Neural progenitor cell (in vitro differentiated cells): ENCODE measurements at regions not wholly inside any gene's neighbourhood (a gene's known extent, or its start where the extent isn't known, plus 50 kb on each side); places are given as distances from the start of the nearest gene placed in this dataset.
"Not testable (repeated sequence)": the region's sequence is repeated elsewhere in the genome, so short reads cannot be mapped to it uniquely, and the experiment has no call there.

Experiments used
- DNase-seq: peaks from one replicate; pipeline ENCODE4 v3.0.0-alpha.2; 2016; ENCODE audit warnings: low spot score
- H2AFZ ChIP-seq: fragments of 200-600 bp; sonication (generic); replicated peaks from 2 replicates; pipeline ENCODE4 v1.6.1; 2016; ENCODE audit warnings: antibody characterized with exemption
- H3F3A ChIP-seq: fragments of 200-600 bp; sonication (generic); 2 replicates; pipeline ENCODE4 v1.6.1; 2016; ENCODE audit warnings: antibody characterized with exemption, low read depth
- H3K27ac ChIP-seq: fragments of 200-600 bp; sonication (generic); 2 replicates; pipeline ENCODE4 v1.5.1; 2016; ENCODE audit warnings: mild to moderate bottlenecking
- H3K27me3 ChIP-seq: fragments of 200-600 bp; sonication (generic); 2 replicates; pipeline ENCODE4 v1.6.1; 2016; ENCODE audit warnings: mild to moderate bottlenecking, moderate library complexity
- H3K36me3 ChIP-seq: fragments of 200-600 bp; sonication (generic); 2 replicates; pipeline ENCODE4 v1.5.1; 2016
- H3K4me1 ChIP-seq: fragments of 200-600 bp; sonication (generic); 2 replicates; pipeline ENCODE4 v1.6.1; 2016; ENCODE audit warnings: mixed run types
- H3K4me2 ChIP-seq: fragments of 200-600 bp; sonication (generic); 2 replicates; pipeline ENCODE4 v1.6.1; 2016
- H3K4me3 ChIP-seq: fragments of 200-600 bp; sonication (generic); 2 replicates; pipeline ENCODE4 v1.5.1; 2016
- H3K79me2 ChIP-seq: fragments of 200-600 bp; sonication (generic); 2 replicates; pipeline ENCODE4 v1.6.1; 2016; ENCODE audit warnings: low read depth
- H3K9ac ChIP-seq: fragments of 200-600 bp; sonication (generic); 2 replicates; pipeline ENCODE4 v1.6.1; 2016
- H3K9me3 ChIP-seq: fragments of 200-600 bp; sonication (generic); 2 replicates; pipeline ENCODE4 v1.5.1; 2016; ENCODE audit warnings: low read depth
- H4K20me1 ChIP-seq: fragments of 200-600 bp; sonication (generic); 2 replicates; pipeline ENCODE4 v1.6.1; 2016; ENCODE audit warnings: low read depth
- H3K27ac Mint-ChIP-seq: 3 replicates; pipeline ENCODE4 v1.8.0; 2021; ENCODE audit warnings: mixed read lengths
- H3K27me3 Mint-ChIP-seq: 2 replicates; pipeline ENCODE4 v1.8.0; 2022; ENCODE audit warnings: low read depth, mild to moderate bottlenecking, inconsistent platforms, moderate library complexity, mixed read lengths; ENCODE audit not compliant: insufficient read depth
- H3K36me3 Mint-ChIP-seq: 3 replicates; pipeline ENCODE4 v1.8.0; 2021; ENCODE audit warnings: mixed read lengths
- H3K4me1 Mint-ChIP-seq: 3 replicates; pipeline ENCODE4 v1.8.0; 2021; ENCODE audit warnings: mixed read lengths
- H3K4me3 Mint-ChIP-seq: 3 replicates; pipeline ENCODE4 v1.8.0; 2021; ENCODE audit warnings: mild to moderate bottlenecking, moderate library complexity, mixed read lengths
- H3K9me3 Mint-ChIP-seq: 3 replicates; pipeline ENCODE4 v1.8.0; 2020; ENCODE audit warnings: mixed read lengths
- EZH2 ChIP-seq: fragments of 200-600 bp; sonication (generic); IDR thresholded peaks from 2 replicates; pipeline ENCODE4 v1.6.1; 2017; ENCODE audit warnings: antibody characterized with exemption, mild to moderate bottlenecking, moderate library complexity
- EZH2phosphoT487 ChIP-seq: fragments of 200-600 bp; sonication (generic); IDR thresholded peaks from 2 replicates; pipeline ENCODE4 v1.6.1; 2017; ENCODE audit warnings: antibody characterized with exemption
- TF ChIP-seq, protein P1 (sequence below): fragments of 200-600 bp; sonication (generic); IDR thresholded peaks from 2 replicates; pipeline ENCODE4 v1.5.1; 2017; ENCODE audit warnings: antibody characterized with exemption, mild to moderate bottlenecking

DNA sequence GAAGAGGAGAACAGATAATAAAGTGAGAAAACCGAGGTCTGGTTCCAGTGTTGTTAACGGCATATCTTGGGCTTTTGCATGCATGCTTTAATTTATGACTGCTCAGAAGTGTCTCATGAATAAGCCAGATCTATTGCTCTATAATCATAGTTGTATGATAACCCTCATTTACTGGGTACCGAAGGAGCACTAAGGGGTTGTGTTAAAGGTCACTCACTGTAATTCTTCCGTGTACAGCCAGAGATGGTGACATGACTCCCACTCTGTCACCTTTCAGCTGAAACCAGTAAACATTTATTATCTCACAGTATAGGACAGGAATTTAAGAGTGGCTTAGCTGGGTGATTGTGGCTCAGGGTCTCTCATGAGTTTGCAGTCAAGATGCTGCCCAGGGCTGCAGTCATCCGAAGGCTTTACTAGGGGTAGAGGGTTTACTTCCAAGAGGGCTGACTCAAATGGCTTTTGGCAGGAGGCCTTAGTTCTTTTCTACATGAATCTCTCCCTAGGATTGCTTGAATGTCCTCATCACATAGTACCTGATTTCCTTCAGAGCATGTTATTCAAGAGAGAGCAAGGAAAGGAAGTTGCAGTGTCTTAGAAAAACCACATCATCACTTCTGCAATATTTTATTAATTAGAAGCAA is 107.0 kb downstream of the NAB1 start:
- Mint-ChIP-seq H3K9me3 (peaks cover 5% of the 10 kb centered on the region), H3K27ac (no peak overlapping the region), H3K27me3 (no peaks in the 10 kb centered on the region), H3K4me3 (no peak overlapping the region), H3K4me1 (no peaks in the 10 kb centered on the region), H3K36me3 (peaks cover 6% of the 10 kb centered on the region)
- Histone ChIP-seq H3K79me2 (no peaks in the 10 kb centered on the region), H3K4me1 (no peaks in the 10 kb centered on the region), H3K27ac (no peak overlapping the region), H2AFZ (no peak overlapping the region), H3K4me3 (no peak overlapping the region), H3K36me3 (no peaks in the 10 kb centered on the region), H3K4me2 (no peak overlapping the region), H4K20me1 (no peaks in the 10 kb centered on the region), H3F3A (no peaks in the 10 kb centered on the region), H3K27me3 (no peaks in the 10 kb centered on the region), H3K9me3 (no peaks in the 10 kb centered on the region), H3K9ac (no peak overlapping the region)
- no peak for TF ChIP-seq EZH2phosphoT487
- TF ChIP-seq, protein P1, sequence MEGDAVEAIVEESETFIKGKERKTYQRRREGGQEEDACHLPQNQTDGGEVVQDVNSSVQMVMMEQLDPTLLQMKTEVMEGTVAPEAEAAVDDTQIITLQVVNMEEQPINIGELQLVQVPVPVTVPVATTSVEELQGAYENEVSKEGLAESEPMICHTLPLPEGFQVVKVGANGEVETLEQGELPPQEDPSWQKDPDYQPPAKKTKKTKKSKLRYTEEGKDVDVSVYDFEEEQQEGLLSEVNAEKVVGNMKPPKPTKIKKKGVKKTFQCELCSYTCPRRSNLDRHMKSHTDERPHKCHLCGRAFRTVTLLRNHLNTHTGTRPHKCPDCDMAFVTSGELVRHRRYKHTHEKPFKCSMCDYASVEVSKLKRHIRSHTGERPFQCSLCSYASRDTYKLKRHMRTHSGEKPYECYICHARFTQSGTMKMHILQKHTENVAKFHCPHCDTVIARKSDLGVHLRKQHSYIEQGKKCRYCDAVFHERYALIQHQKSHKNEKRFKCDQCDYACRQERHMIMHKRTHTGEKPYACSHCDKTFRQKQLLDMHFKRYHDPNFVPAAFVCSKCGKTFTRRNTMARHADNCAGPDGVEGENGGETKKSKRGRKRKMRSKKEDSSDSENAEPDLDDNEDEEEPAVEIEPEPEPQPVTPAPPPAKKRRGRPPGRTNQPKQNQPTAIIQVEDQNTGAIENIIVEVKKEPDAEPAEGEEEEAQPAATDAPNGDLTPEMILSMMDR: no peak
- TF ChIP-seq EZH2: no peak
- DNase-seq: no peak

GRCh38 chr2:190759749-190760213 is 110.9 kb downstream of the NAB1 start:
- no peaks in the 10 kb centered on the region for H4K20me1 ChIP-seq
- H2AFZ ChIP-seq: peak overlapping the region; percentile 58
- no peak for DNase-seq
- no peak overlapping the region for H3K27ac ChIP-seq
- H3K4me3 Mint-ChIP-seq: no peak overlapping the region
- H3K4me1 Mint-ChIP-seq: no peaks in the 10 kb centered on the region
- no peaks in the 10 kb centered on the region for H3K79me2 ChIP-seq
- no peak for TF ChIP-seq EZH2
- TF ChIP-seq, protein P1: no peak
- no peak for TF ChIP-seq EZH2phosphoT487
- no peaks in the 10 kb centered on the region for H3F3A ChIP-seq
- H3K9me3 Mint-ChIP-seq: peaks cover 5% of the 10 kb centered on the region
- no peaks in the 10 kb centered on the region for H3K27me3 Mint-ChIP-seq
- no peaks in the 10 kb centered on the region for H3K9me3 ChIP-seq
- no peaks in the 10 kb centered on the region for H3K27me3 ChIP-seq
- peaks cover 6% of the 10 kb centered on the region for H3K36me3 Mint-ChIP-seq
- H3K4me1 ChIP-seq: no peaks in the 10 kb centered on the region
- no peak overlapping the region for H3K9ac ChIP-seq
- H3K4me2 ChIP-seq: no peak overlapping the region
- no peak overlapping the region for H3K27ac Mint-ChIP-seq
- H3K36me3 ChIP-seq: no peaks in the 10 kb centered on the region
- H3K4me3 ChIP-seq: no peak overlapping the region

DNA sequence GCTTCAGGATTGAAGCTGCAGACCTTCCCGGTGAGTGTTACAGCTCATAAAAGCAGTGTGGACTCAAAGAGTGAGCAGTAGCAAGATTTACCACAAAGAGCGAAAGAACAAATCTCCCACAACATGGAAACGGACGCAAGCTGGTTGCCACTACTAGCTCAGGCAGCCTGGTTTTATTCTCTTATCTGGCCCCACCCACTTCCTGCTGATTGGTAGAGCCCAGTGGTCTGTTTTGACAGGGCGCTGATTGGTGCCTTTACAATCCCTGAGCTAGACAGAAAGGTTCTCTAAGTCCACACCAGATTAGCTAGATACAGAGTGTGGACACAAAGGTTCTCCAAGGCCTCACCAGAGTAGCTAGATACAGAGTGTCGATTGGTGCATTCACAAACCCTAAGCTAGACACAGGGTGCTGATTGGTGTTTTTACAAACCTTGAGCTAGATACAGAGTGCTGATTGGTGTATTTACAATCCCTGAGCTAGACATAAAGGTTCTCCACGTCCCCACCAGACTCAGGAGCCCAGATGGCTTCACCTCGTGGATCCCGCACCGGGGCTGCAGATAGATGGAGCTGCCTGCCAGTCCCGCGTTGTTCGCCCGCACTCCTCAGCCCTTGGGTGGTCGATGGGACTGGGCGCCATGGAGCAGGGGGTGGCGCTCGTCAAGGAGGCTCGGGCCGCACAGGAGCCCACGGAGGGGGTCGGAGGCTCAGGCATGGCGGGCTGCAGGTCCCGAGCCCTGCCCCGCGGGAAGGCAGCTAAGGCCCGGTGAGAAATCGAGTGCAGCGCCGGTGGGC is 111.7 kb downstream of the NAB1 start:
- not testable (repeated sequence) for H3K4me3 Mint-ChIP-seq, H3K79me2 ChIP-seq, H3K9me3 ChIP-seq, H3K36me3 Mint-ChIP-seq, H4K20me1 ChIP-seq, H3K27ac ChIP-seq, H3K36me3 ChIP-seq, H3K9ac ChIP-seq, H3K27me3 ChIP-seq, DNase-seq, H3K4me1 Mint-ChIP-seq, H3F3A ChIP-seq, H3K4me2 ChIP-seq, H3K4me3 ChIP-seq, H3K27me3 Mint-ChIP-seq, H3K9me3 Mint-ChIP-seq, H3K4me1 ChIP-seq
- H3K27ac Mint-ChIP-seq: peak overlapping the region; percentile 69
- H2AFZ ChIP-seq: peak overlapping the region; percentile 58

DNA sequence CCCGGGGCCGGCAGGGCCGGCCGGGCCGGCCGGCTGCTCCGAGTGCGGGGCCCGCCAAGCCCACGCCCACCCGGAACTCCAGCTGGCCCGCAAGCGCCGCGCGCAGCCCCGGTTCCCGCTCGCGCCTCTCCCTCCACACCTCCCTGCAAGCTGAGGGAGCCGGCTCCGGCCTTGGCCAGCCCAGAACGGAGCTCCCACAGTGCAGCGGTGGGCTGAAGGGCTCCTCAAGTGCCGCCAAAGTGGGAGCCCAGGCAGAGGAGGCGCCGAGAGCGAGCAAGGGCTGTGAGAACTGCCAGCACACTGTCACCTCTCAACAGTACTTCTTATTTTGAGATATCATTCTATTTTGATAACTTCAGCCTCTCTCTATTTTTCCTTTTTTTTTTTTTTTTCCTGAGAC is 112.3 kb downstream of the NAB1 start:
- H3K36me3 ChIP-seq, H3K4me1 ChIP-seq, H4K20me1 ChIP-seq, H3K4me2 ChIP-seq, H3K9me3 Mint-ChIP-seq, H3K27ac ChIP-seq, H3K4me3 Mint-ChIP-seq, H3F3A ChIP-seq, H3K9me3 ChIP-seq, H3K4me1 Mint-ChIP-seq, DNase-seq, H3K79me2 ChIP-seq, H2AFZ ChIP-seq, H3K27me3 ChIP-seq, H3K27me3 Mint-ChIP-seq, H3K27ac Mint-ChIP-seq, H3K9ac ChIP-seq, H3K36me3 Mint-ChIP-seq, H3K4me3 ChIP-seq: not testable (repeated sequence)
